ENCODE measurements at regions not wholly inside any gene's neighbourhood (a gene's known extent, or its start where the extent isn't known, plus 50 kb on each side); places are given as distances from the start of the nearest gene placed in this dataset.

- TF ChIP-seq CTCF (IDR thresholded peaks at IDR 0.05; ENCODE audit: borderline replicate concordance, extremely low read depth, low read length, poor library complexity, severe bottlenecking) (no peak), EZH2 (IDR thresholded peaks at IDR 0.05; ENCODE audit: borderline replicate concordance, low read depth, low read length, severe bottlenecking) (no peak)
- DNase-seq, result no peak
- H3K9me3 ChIP-seq (ENCODE audit: insufficient read depth, low read length, severe bottlenecking), result no peaks in the 10 kb centered on the region
Observed at GRCh38 chr5:93829346-93829745, 87.9 kb upstream of the POU5F2 start.

DNA sequence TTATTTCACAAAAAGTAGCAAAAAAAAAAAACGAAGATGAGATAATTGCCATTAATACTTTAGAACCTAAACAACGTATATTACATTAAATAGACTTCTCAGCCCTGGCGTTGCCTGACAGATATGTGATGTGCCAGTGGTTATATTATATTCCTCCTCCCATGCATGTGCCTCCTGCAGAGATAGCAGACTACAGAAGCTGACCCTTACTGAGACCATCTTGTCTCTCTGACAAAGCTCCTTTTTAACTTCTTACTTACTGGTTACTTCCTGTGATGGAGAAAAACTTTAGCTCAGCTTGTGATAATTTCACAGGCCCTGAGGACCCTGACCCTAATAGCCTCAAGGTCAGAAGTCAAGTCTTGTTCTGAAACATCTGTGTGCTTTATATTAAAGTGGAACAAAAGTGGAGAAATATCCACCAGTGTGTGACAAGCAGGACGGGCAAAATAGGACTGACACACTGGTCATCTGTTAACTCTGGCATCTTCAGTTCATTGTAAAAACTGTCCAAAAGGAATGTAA, 80.6 kb upstream of the POU5F2 start:
- Histone ChIP-seq H3K9ac (ENCODE audit: low read depth, low read length) (no peak overlapping the region), H3K4me1 (ENCODE audit: insufficient read depth, low read length) (no peaks in the 10 kb centered on the region), H3K27me3 (ENCODE audit: insufficient read depth, low read length, poor library complexity) (no peaks in the 10 kb centered on the region), H2AFZ (ENCODE audit: low read depth, low read length) (no peak overlapping the region), H4K20me1 (ENCODE audit: insufficient read depth, low read length) (no peaks in the 10 kb centered on the region), H3K9me3 (ENCODE audit: insufficient read depth, low read length, severe bottlenecking) (no peaks in the 10 kb centered on the region), H3K4me3 (ENCODE audit: low read depth in 1 of 2, low read length in 2 of 2) (no peak overlapping the region), H3K27ac (ENCODE audit: low read length) (no peak overlapping the region), H3K79me2 (ENCODE audit: insufficient read depth, low read length) (no peaks in the 10 kb centered on the region), H3K4me2 (ENCODE audit: insufficient read depth, low read length) (no peak overlapping the region), H3K36me3 (ENCODE audit: insufficient read depth, low read length) (no peaks in the 10 kb centered on the region; the same call in 1 of the 2 replicates)
- no peak for DNase-seq
- no peak for TF ChIP-seq CTCF (IDR thresholded peaks at IDR 0.05; ENCODE audit: borderline replicate concordance, extremely low read depth, low read length, poor library complexity, severe bottlenecking)
- TF ChIP-seq EZH2 (IDR thresholded peaks at IDR 0.05; ENCODE audit: borderline replicate concordance, low read depth, low read length, severe bottlenecking), result no peak
- ATAC-seq (ENCODE audit: insufficient read depth, low read depth), result no peak

More at GRCh38 chr5:93829346-93829745, 87.9 kb upstream of the POU5F2 start:
- Histone ChIP-seq H3K36me3 (ENCODE audit: insufficient read depth, low read length) (no peaks in the 10 kb centered on the region; the same call in 1 of the 2 replicates), H3K4me1 (ENCODE audit: insufficient read depth, low read length) (no peaks in the 10 kb centered on the region), H3K27ac (ENCODE audit: low read length) (no peak overlapping the region), H3K4me2 (ENCODE audit: insufficient read depth, low read length) (no peak overlapping the region), H3K79me2 (ENCODE audit: insufficient read depth, low read length) (no peaks in the 10 kb centered on the region), H3K27me3 (ENCODE audit: insufficient read depth, low read length, poor library complexity) (no peaks in the 10 kb centered on the region), H3K4me3 (ENCODE audit: low read depth in 1 of 2, low read length in 2 of 2) (no peak overlapping the region), H2AFZ (ENCODE audit: low read depth, low read length) (no peak overlapping the region), H3K9ac (ENCODE audit: low read depth, low read length) (no peak overlapping the region), H4K20me1 (ENCODE audit: insufficient read depth, low read length) (no peaks in the 10 kb centered on the region)
- ATAC-seq (ENCODE audit: insufficient read depth, low read depth), result no peak

- ATAC-seq (ENCODE audit: insufficient read depth, low read depth) (no peak), DNase-seq (no peak)
- no peak overlapping the region for H3K9ac ChIP-seq (ENCODE audit: low read depth, low read length)
- TF ChIP-seq CTCF (IDR thresholded peaks at IDR 0.05; ENCODE audit: borderline replicate concordance, extremely low read depth, low read length, poor library complexity, severe bottlenecking) (no peak), EZH2 (IDR thresholded peaks at IDR 0.05; ENCODE audit: borderline replicate concordance, low read depth, low read length, severe bottlenecking) (no peak)
- no peak overlapping the region for H3K4me2 ChIP-seq (ENCODE audit: insufficient read depth, low read length)
- no peaks in the 10 kb centered on the region for H4K20me1 ChIP-seq (ENCODE audit: insufficient read depth, low read length)
- H3K79me2 ChIP-seq (ENCODE audit: insufficient read depth, low read length), result no peaks in the 10 kb centered on the region
- H3K4me1 ChIP-seq (ENCODE audit: insufficient read depth, low read length), result no peaks in the 10 kb centered on the region
- H3K4me3 ChIP-seq (ENCODE audit: low read depth in 1 of 2, low read length in 2 of 2), result no peak overlapping the region
- H3K9me3 ChIP-seq (ENCODE audit: insufficient read depth, low read length, severe bottlenecking), result no peaks in the 10 kb centered on the region
- no peaks in the 10 kb centered on the region; the same call in 1 of the 2 replicates for H3K36me3 ChIP-seq (ENCODE audit: insufficient read depth, low read length)
- no peak overlapping the region for H3K27ac ChIP-seq (ENCODE audit: low read length)
- no peak overlapping the region for H2AFZ ChIP-seq (ENCODE audit: low read depth, low read length)
- no peaks in the 10 kb centered on the region for H3K27me3 ChIP-seq (ENCODE audit: insufficient read depth, low read length, poor library complexity)
Observed at GRCh38 chr5:93819668-93820067, 78.3 kb upstream of the POU5F2 start.
